Skin of body (tissue), 1 donor: ENCODE measurements at regions not wholly inside any gene's neighbourhood (a gene's known extent, or its start where the extent isn't known, plus 50 kb on each side); places are given as distances from the start of the nearest gene placed in this dataset.

Source experiments
- DNase-seq: peaks from one replicate; lab custom pipeline; 2025; lab: John Stamatoyannopoulos, UW

GRCh38 chr11:127195501-127196120, 195.0 kb upstream of the KIRREL3 start:
- no peak for DNase-seq

- no peak for DNase-seq
Observed at GRCh38 chr11:127194521-127194920, 194.0 kb upstream of the KIRREL3 start.

GRCh38 chr11:127193950-127194349, 193.4 kb upstream of the KIRREL3 start:
- no peak for DNase-seq

GRCh38 chr11:127191689-127192088, 191.1 kb upstream of the KIRREL3 start:
- no peak for DNase-seq

GRCh38 chr11:127191261-127191660, 190.7 kb upstream of the KIRREL3 start:
- DNase-seq = no peak

- no peak for DNase-seq
Observed at GRCh38 chr11:127182586-127183203, 182.1 kb upstream of the KIRREL3 start.

- no peak for DNase-seq
Observed at GRCh38 chr11:127157225-127157624, 156.7 kb upstream of the KIRREL3 start.

- DNase-seq = no peak
Observed at GRCh38 chr11:127149410-127149809, 148.8 kb upstream of the KIRREL3 start.

GRCh38 chr11:127143251-127143650, 142.7 kb upstream of the KIRREL3 start:
- DNase-seq = no peak

- DNase-seq = no peak
Observed at GRCh38 chr11:127138613-127139012, 138.0 kb upstream of the KIRREL3 start.

- no peak for DNase-seq
Observed at GRCh38 chr11:127137771-127138280, 137.3 kb upstream of the KIRREL3 start.

- DNase-seq = no peak
Observed at GRCh38 chr11:127136438-127136837, 135.9 kb upstream of the KIRREL3 start.

- DNase-seq = no peak
Observed at GRCh38 chr11:127135256-127135655, 134.7 kb upstream of the KIRREL3 start.

GRCh38 chr11:127133061-127133460, 132.5 kb upstream of the KIRREL3 start:
- no peak for DNase-seq

- DNase-seq = no peak
Observed at GRCh38 chr11:127130321-127130720, 129.8 kb upstream of the KIRREL3 start.

- DNase-seq = no peak
Observed at GRCh38 chr11:127126986-127127385, 126.4 kb upstream of the KIRREL3 start.

- DNase-seq = peak; percentile 15
Observed at GRCh38 chr11:127119356-127119755, 118.8 kb upstream of the KIRREL3 start.

GRCh38 chr11:127118811-127119210, 118.2 kb upstream of the KIRREL3 start:
- DNase-seq = no peak

- no peak for DNase-seq
Observed at GRCh38 chr11:127117231-127117739, 116.7 kb upstream of the KIRREL3 start.

- no peak for DNase-seq
Observed at GRCh38 chr11:127115844-127116243, 115.3 kb upstream of the KIRREL3 start.

GRCh38 chr11:127114035-127114434, 113.5 kb upstream of the KIRREL3 start:
- no peak for DNase-seq

- no peak for DNase-seq
Observed at GRCh38 chr11:127110542-127110941, 110.0 kb upstream of the KIRREL3 start.
